ENCODE measurements at regions not wholly inside any gene's neighbourhood (a gene's known extent, or its start where the extent isn't known, plus 50 kb on each side); places are given as distances from the start of the nearest gene placed in this dataset.

DNA sequence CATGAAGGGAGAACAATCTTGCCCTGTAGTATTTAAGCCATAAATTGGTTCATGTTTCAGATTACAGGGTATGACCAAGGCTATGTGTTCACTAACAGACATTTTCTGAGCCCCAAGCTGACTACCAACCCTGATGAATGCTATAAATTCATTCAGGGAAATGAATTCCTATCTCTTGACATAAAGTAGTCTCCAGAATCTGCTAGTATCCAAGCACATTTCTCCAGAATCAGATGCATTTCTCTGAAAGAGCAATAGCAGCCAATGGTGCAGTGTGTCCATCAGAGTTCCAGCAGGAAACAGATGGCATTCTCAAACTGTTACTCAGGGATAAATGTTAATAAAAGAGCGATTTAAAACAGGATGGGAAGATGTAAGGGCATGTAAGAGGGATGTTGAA lies 226.4 kb downstream of the COG6 start:
- Mint-ChIP-seq H3K27me3 (ENCODE audit: low read depth) (no peaks in the 10 kb centered on the region), H3K4me1 (peaks cover 9% of the 10 kb centered on the region), H3K36me3 (ENCODE audit: low read depth) (peaks cover 5% of the 10 kb centered on the region), H3K27ac (no peak overlapping the region), H3K9me3 (peaks cover 34% of the 10 kb centered on the region), H3K4me3 (no peak overlapping the region)
- TF ChIP-seq, protein P1, sequence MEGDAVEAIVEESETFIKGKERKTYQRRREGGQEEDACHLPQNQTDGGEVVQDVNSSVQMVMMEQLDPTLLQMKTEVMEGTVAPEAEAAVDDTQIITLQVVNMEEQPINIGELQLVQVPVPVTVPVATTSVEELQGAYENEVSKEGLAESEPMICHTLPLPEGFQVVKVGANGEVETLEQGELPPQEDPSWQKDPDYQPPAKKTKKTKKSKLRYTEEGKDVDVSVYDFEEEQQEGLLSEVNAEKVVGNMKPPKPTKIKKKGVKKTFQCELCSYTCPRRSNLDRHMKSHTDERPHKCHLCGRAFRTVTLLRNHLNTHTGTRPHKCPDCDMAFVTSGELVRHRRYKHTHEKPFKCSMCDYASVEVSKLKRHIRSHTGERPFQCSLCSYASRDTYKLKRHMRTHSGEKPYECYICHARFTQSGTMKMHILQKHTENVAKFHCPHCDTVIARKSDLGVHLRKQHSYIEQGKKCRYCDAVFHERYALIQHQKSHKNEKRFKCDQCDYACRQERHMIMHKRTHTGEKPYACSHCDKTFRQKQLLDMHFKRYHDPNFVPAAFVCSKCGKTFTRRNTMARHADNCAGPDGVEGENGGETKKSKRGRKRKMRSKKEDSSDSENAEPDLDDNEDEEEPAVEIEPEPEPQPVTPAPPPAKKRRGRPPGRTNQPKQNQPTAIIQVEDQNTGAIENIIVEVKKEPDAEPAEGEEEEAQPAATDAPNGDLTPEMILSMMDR (IDR thresholded peaks at IDR 0.05; ENCODE audit: unreplicated experiment in 3 of 3): no peak

GRCh38 chr13:39884166-39884565 lies 228.7 kb downstream of the COG6 start:
- Mint-ChIP-seq H3K27me3 (ENCODE audit: low read depth) (no peaks in the 10 kb centered on the region), H3K9me3 (peaks cover 34% of the 10 kb centered on the region), H3K27ac (no peak overlapping the region), H3K36me3 (ENCODE audit: low read depth) (peaks cover 5% of the 10 kb centered on the region), H3K4me3 (no peak overlapping the region), H3K4me1 (peaks cover 5% of the 10 kb centered on the region)
- TF ChIP-seq, protein P1 (IDR thresholded peaks at IDR 0.05; ENCODE audit: unreplicated experiment in 3 of 3): no peak

GRCh38 chr13:39886336-39886735 lies 230.9 kb downstream of the COG6 start:
- Mint-ChIP-seq H3K4me1 (no peaks in the 10 kb centered on the region), H3K27me3 (ENCODE audit: low read depth) (no peaks in the 10 kb centered on the region), H3K27ac (no peak overlapping the region)

DNA sequence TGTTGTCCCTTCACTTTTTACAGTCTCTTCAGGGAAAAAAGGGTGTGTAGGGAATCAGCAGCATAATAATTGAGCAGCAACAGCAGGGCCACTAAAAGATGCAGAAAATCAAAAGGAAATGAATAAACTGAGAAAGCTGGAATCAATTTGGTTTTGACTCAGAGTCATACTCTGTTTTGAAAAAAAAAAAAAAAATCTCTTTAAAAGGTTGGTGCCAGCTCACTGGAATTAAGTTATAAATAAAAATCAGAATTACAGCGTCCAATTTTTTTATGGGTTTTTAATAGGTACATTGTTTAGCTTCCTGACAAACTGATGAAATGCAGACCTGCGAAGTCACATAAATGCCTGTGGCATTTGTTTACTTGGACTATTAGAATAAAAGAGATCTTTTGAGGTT lies 231.9 kb downstream of the COG6 start:
- peaks cover 24% of the 10 kb centered on the region for H3K9me3 Mint-ChIP-seq
- TF ChIP-seq, protein P1 (IDR thresholded peaks at IDR 0.05; ENCODE audit: unreplicated experiment in 3 of 3): no peak
- no peaks in the 10 kb centered on the region for H3K27me3 Mint-ChIP-seq (ENCODE audit: low read depth)
- H3K36me3 Mint-ChIP-seq (ENCODE audit: low read depth): peaks cover 5% of the 10 kb centered on the region
- no peak overlapping the region for H3K27ac Mint-ChIP-seq
- no peak overlapping the region for H3K4me3 Mint-ChIP-seq
- peaks cover under 1% of the 10 kb centered on the region for H3K4me1 Mint-ChIP-seq

More at GRCh38 chr13:39886336-39886735, 230.9 kb downstream of the COG6 start:
- H3K9me3 Mint-ChIP-seq: peaks cover 30% of the 10 kb centered on the region
- H3K4me3 Mint-ChIP-seq: no peak overlapping the region
- TF ChIP-seq, protein P1 (IDR thresholded peaks at IDR 0.05; ENCODE audit: unreplicated experiment in 3 of 3): no peak
- peaks cover 5% of the 10 kb centered on the region for H3K36me3 Mint-ChIP-seq (ENCODE audit: low read depth)

- peaks cover 18% of the 10 kb centered on the region for H3K4me1 Mint-ChIP-seq
- no peak overlapping the region for H3K4me3 Mint-ChIP-seq
- H3K27ac Mint-ChIP-seq: peak overlapping the region in 1 of 3 experiments; percentile 48
- H3K36me3 Mint-ChIP-seq (ENCODE audit: low read depth): peaks cover 3% of the 10 kb centered on the region
- H3K27me3 Mint-ChIP-seq (ENCODE audit: low read depth): no peaks in the 10 kb centered on the region
- TF ChIP-seq, protein P1 (IDR thresholded peaks at IDR 0.05; ENCODE audit: unreplicated experiment in 3 of 3): no peak
- H3K9me3 Mint-ChIP-seq: peaks cover 14% of the 10 kb centered on the region
Observed at GRCh38 chr13:39888865-39889810, 233.7 kb downstream of the COG6 start.
